ENCODE measurements at regions not wholly inside any gene's neighbourhood (a gene's known extent, or its start where the extent isn't known, plus 50 kb on each side); places are given as distances from the start of the nearest gene placed in this dataset.
"Not testable (repeated sequence)": the region's sequence is repeated elsewhere in the genome, so short reads cannot be mapped to it uniquely, and the experiment has no call there.

GRCh38 chr5:25334350-25334749 is 689.6 kb upstream of the CDH10 start:
- Mint-ChIP-seq H3K27ac (no peak overlapping the region), H3K4me1 (ENCODE audit: low read depth) (no peaks in the 10 kb centered on the region), H3K27me3 (no peaks in the 10 kb centered on the region), H3K36me3 (no peaks in the 10 kb centered on the region), H3K9me3 (ENCODE audit: low read depth) (peaks cover 3% of the 10 kb centered on the region), H3K4me3 (no peak overlapping the region)

GRCh38 chr5:25330721-25331120 is 685.9 kb upstream of the CDH10 start:
- Mint-ChIP-seq H3K9me3 (ENCODE audit: low read depth) (peaks cover 3% of the 10 kb centered on the region), H3K4me1 (ENCODE audit: low read depth) (no peaks in the 10 kb centered on the region), H3K36me3 (no peaks in the 10 kb centered on the region), H3K27ac (no peak overlapping the region), H3K27me3 (no peaks in the 10 kb centered on the region), H3K4me3 (no peak overlapping the region)

GRCh38 chr5:25327172-25327571 is 682.4 kb upstream of the CDH10 start:
- Mint-ChIP-seq H3K9me3 (ENCODE audit: low read depth) (no peaks in the 10 kb centered on the region), H3K4me1 (ENCODE audit: low read depth) (no peaks in the 10 kb centered on the region), H3K36me3 (no peaks in the 10 kb centered on the region), H3K27me3 (no peaks in the 10 kb centered on the region), H3K4me3 (no peak overlapping the region), H3K27ac (no peak overlapping the region)

- H3K27ac Mint-ChIP-seq, result no peak overlapping the region
- H3K4me3 Mint-ChIP-seq, result no peak overlapping the region
- H3K36me3 Mint-ChIP-seq, result no peaks in the 10 kb centered on the region
- no peaks in the 10 kb centered on the region for H3K4me1 Mint-ChIP-seq (ENCODE audit: low read depth)
- H3K27me3 Mint-ChIP-seq, result no peaks in the 10 kb centered on the region
- peaks cover 13% of the 10 kb centered on the region for H3K9me3 Mint-ChIP-seq (ENCODE audit: low read depth)
Measured at GRCh38 chr5:25301836-25302235, 657.1 kb upstream of the CDH10 start.

GRCh38 chr5:25295067-25295466 is 650.3 kb upstream of the CDH10 start:
- Mint-ChIP-seq H3K36me3 (no peaks in the 10 kb centered on the region), H3K27me3 (no peaks in the 10 kb centered on the region)

GRCh38 chr5:25289766-25290165 is 645.0 kb upstream of the CDH10 start:
- not testable (repeated sequence) for H3K4me3 Mint-ChIP-seq; H3K4me1 Mint-ChIP-seq (ENCODE audit: low read depth); H3K36me3 Mint-ChIP-seq; H3K27me3 Mint-ChIP-seq; H3K27ac Mint-ChIP-seq
- H3K9me3 Mint-ChIP-seq (ENCODE audit: low read depth), result peaks cover 23% of the 10 kb centered on the region

More at GRCh38 chr5:25295067-25295466, 650.3 kb upstream of the CDH10 start:
- no peak overlapping the region for H3K4me3 Mint-ChIP-seq
- peaks cover 11% of the 10 kb centered on the region for H3K9me3 Mint-ChIP-seq (ENCODE audit: low read depth)
- no peaks in the 10 kb centered on the region for H3K4me1 Mint-ChIP-seq (ENCODE audit: low read depth)
- no peak overlapping the region for H3K27ac Mint-ChIP-seq

GRCh38 chr5:25286319-25286718 is 641.5 kb upstream of the CDH10 start:
- Mint-ChIP-seq H3K4me3 (no peak overlapping the region), H3K9me3 (ENCODE audit: low read depth) (peaks cover 16% of the 10 kb centered on the region), H3K36me3 (no peaks in the 10 kb centered on the region), H3K27me3 (no peaks in the 10 kb centered on the region), H3K4me1 (ENCODE audit: low read depth) (no peaks in the 10 kb centered on the region), H3K27ac (no peak overlapping the region)

GRCh38 chr5:25285136-25285535 is 640.4 kb upstream of the CDH10 start:
- Mint-ChIP-seq H3K27ac (no peak overlapping the region), H3K36me3 (no peaks in the 10 kb centered on the region), H3K4me1 (ENCODE audit: low read depth) (no peaks in the 10 kb centered on the region), H3K4me3 (no peak overlapping the region), H3K27me3 (no peaks in the 10 kb centered on the region), H3K9me3 (ENCODE audit: low read depth) (peaks cover 16% of the 10 kb centered on the region)

- H3K9me3 Mint-ChIP-seq (ENCODE audit: low read depth); H3K27me3 Mint-ChIP-seq; H3K27ac Mint-ChIP-seq; H3K4me3 Mint-ChIP-seq; H3K36me3 Mint-ChIP-seq; H3K4me1 Mint-ChIP-seq (ENCODE audit: low read depth): not testable (repeated sequence)
Measured at GRCh38 chr5:25263507-25263906, 618.7 kb upstream of the CDH10 start.

- no peaks in the 10 kb centered on the region for H3K4me1 Mint-ChIP-seq (ENCODE audit: low read depth)
- no peaks in the 10 kb centered on the region for H3K27me3 Mint-ChIP-seq
- H3K27ac Mint-ChIP-seq, result no peak overlapping the region
- no peak overlapping the region for H3K4me3 Mint-ChIP-seq
- no peaks in the 10 kb centered on the region for H3K36me3 Mint-ChIP-seq
- H3K9me3 Mint-ChIP-seq (ENCODE audit: low read depth), result peaks cover 5% of the 10 kb centered on the region
Measured at GRCh38 chr5:25262221-25262620, 617.4 kb upstream of the CDH10 start.

GRCh38 chr5:25255128-25255527 is 610.4 kb upstream of the CDH10 start:
- Mint-ChIP-seq H3K27ac (no peak overlapping the region), H3K36me3 (no peaks in the 10 kb centered on the region), H3K27me3 (no peaks in the 10 kb centered on the region), H3K4me1 (ENCODE audit: low read depth) (no peaks in the 10 kb centered on the region), H3K9me3 (ENCODE audit: low read depth) (peaks cover 19% of the 10 kb centered on the region), H3K4me3 (no peak overlapping the region)

GRCh38 chr5:25241981-25242380 is 597.2 kb upstream of the CDH10 start:
- no peaks in the 10 kb centered on the region for H3K27me3 Mint-ChIP-seq
- no peaks in the 10 kb centered on the region for H3K36me3 Mint-ChIP-seq
- H3K27ac Mint-ChIP-seq, result no peak overlapping the region
- peaks cover 11% of the 10 kb centered on the region for H3K9me3 Mint-ChIP-seq (ENCODE audit: low read depth)
- H3K4me3 Mint-ChIP-seq, result no peak overlapping the region
- H3K4me1 Mint-ChIP-seq (ENCODE audit: low read depth), result no peaks in the 10 kb centered on the region

- H3K9me3 Mint-ChIP-seq (ENCODE audit: low read depth), result peaks cover 22% of the 10 kb centered on the region
- H3K27ac Mint-ChIP-seq; H3K4me1 Mint-ChIP-seq (ENCODE audit: low read depth); H3K36me3 Mint-ChIP-seq; H3K27me3 Mint-ChIP-seq; H3K4me3 Mint-ChIP-seq: not testable (repeated sequence)
Measured at GRCh38 chr5:25238720-25239119, 593.9 kb upstream of the CDH10 start.

- Mint-ChIP-seq H3K4me3 (no peak overlapping the region), H3K4me1 (ENCODE audit: low read depth) (no peaks in the 10 kb centered on the region), H3K27ac (no peak overlapping the region)
Measured at GRCh38 chr5:25224316-25224982, 579.7 kb upstream of the CDH10 start.

GRCh38 chr5:25199902-25200301 is 555.1 kb upstream of the CDH10 start:
- H3K4me1 Mint-ChIP-seq (ENCODE audit: low read depth); H3K27me3 Mint-ChIP-seq; H3K36me3 Mint-ChIP-seq; H3K4me3 Mint-ChIP-seq; H3K27ac Mint-ChIP-seq: not testable (repeated sequence)
- H3K9me3 Mint-ChIP-seq (ENCODE audit: low read depth), result peaks cover 23% of the 10 kb centered on the region

More at GRCh38 chr5:25224316-25224982, 579.7 kb upstream of the CDH10 start:
- Mint-ChIP-seq H3K36me3 (no peaks in the 10 kb centered on the region), H3K27me3 (no peaks in the 10 kb centered on the region), H3K9me3 (ENCODE audit: low read depth) (peaks cover 9% of the 10 kb centered on the region)

GRCh38 chr5:25190521-25191000 is 545.8 kb upstream of the CDH10 start:
- peaks cover 3% of the 10 kb centered on the region for H3K9me3 Mint-ChIP-seq (ENCODE audit: low read depth)
- no peaks in the 10 kb centered on the region for H3K4me1 Mint-ChIP-seq (ENCODE audit: low read depth)
- no peaks in the 10 kb centered on the region for H3K36me3 Mint-ChIP-seq
- H3K27ac Mint-ChIP-seq, result no peak overlapping the region
- H3K27me3 Mint-ChIP-seq, result no peaks in the 10 kb centered on the region
- H3K4me3 Mint-ChIP-seq, result no peak overlapping the region
